ENCODE measurements at regions not wholly inside any gene's neighbourhood (a gene's known extent, or its start where the extent isn't known, plus 50 kb on each side); places are given as distances from the start of the nearest gene placed in this dataset.

- Histone ChIP-seq H3K4ac (ENCODE audit: low read depth, low read length) (no peak overlapping the region), H3K56ac (ENCODE audit: extremely low read depth, insufficient read depth, low read length) (no peak overlapping the region), H4K20me1 (ENCODE audit: insufficient read depth, low read length) (no peaks in the 10 kb centered on the region), H4K91ac (ENCODE audit: insufficient read depth, low read depth, low read length) (no peak overlapping the region), H2AK5ac (ENCODE audit: low read depth, low read length) (no peak overlapping the region), H2BK5ac (ENCODE audit: low read depth, low read length, poor library complexity, severe bottlenecking) (no peak overlapping the region), H3K14ac (replicated peaks; ENCODE audit: low read depth, low read length) (no peak overlapping the region), H4K5ac (ENCODE audit: low read depth, low read length) (no peak overlapping the region), H3K9me3 (ENCODE audit: control insufficient read depth, insufficient read depth, low read length) (peaks cover 4% of the 10 kb centered on the region), H3K23ac (ENCODE audit: low read depth, low read length) (no peak overlapping the region), H3K18ac (ENCODE audit: low read depth, low read length) (no peak overlapping the region), H3K9ac (ENCODE audit: low read depth, low read length) (no peak overlapping the region), H2AK9ac (replicated peaks; ENCODE audit: low read depth, low read length, poor library complexity) (no peak overlapping the region), H3K27ac (ENCODE audit: insufficient read depth, low read length) (no peak overlapping the region), H3K79me1 (ENCODE audit: low read depth in 1 of 2, low read length in 2 of 2) (no peaks in the 10 kb centered on the region), H4K8ac (ENCODE audit: low read depth in 2 of 2, low read length in 2 of 2) (no peak overlapping the region), H2BK20ac (ENCODE audit: low read depth, low read length) (no peak overlapping the region), H2BK120ac (ENCODE audit: low read depth, low read length) (no peak overlapping the region), H3K4me3 (ENCODE audit: insufficient read depth, low read depth, low read length) (no peak overlapping the region), H3K4me2 (ENCODE audit: low read depth, low read length) (no peak overlapping the region), H2AFZ (replicated peaks; ENCODE audit: low read length, poor library complexity) (no peak overlapping the region), H3K9me1 (ENCODE audit: insufficient read depth, low read length) (no peaks in the 10 kb centered on the region), H3K27me3 (ENCODE audit: control insufficient read depth, insufficient read depth, low read length) (no peaks in the 10 kb centered on the region), H3K4me1 (ENCODE audit: control insufficient read depth, insufficient read depth, low read length) (no peaks in the 10 kb centered on the region), H3K36me3 (ENCODE audit: control insufficient read depth, insufficient read depth, low read length) (no peaks in the 10 kb centered on the region), H2BK15ac (ENCODE audit: low read depth, low read length) (no peak overlapping the region)
- in situ Hi-C loops (cut with MboI; ENCODE audit: low sequenced_read_pairs) = no loop called here
- CTCF ChIA-PET = no interaction called here
- ATAC-seq (ENCODE audit: low read depth) (no peak), DNase-seq (no peak)
- no CpG with 5 or more reads among the region's 3 CpGs for WGBS, 2 experiments (ENCODE audit: extremely low coverage in 2 of 2, insufficient read length in 1 of 2)
- TF ChIP-seq NFE2L2 (IDR thresholded peaks at IDR 0.05; ENCODE audit: low read depth, low read length) (no peak), CEBPB (IDR thresholded peaks at IDR 0.05; ENCODE audit: low read depth, low read length) (no peak), USF2 (IDR thresholded peaks at IDR 0.05; ENCODE audit: low read depth, low read length) (no peak), RFX5 (IDR thresholded peaks at IDR 0.05; ENCODE audit: low read depth, low read length) (no peak), CHD1 (IDR thresholded peaks at IDR 0.05; ENCODE audit: low read depth, low read length) (no peak), MXI1 (IDR thresholded peaks at IDR 0.05; ENCODE audit: borderline replicate concordance, low read depth, low read length) (no peak), POLR2A (IDR thresholded peaks at IDR 0.05; ENCODE audit: low read depth, low read length) (no peak), FOS (IDR thresholded peaks at IDR 0.05; ENCODE audit: low read depth, low read length) (no peak), RCOR1 (IDR thresholded peaks at IDR 0.05; ENCODE audit: insufficient replicate concordance, low read length) (no peak), MAFK (IDR thresholded peaks at IDR 0.05; ENCODE audit: low read depth, low read length) (no peak), SMC3 (IDR thresholded peaks at IDR 0.05; ENCODE audit: low read depth, low read length) (no peak), BHLHE40 (IDR thresholded peaks at IDR 0.05; ENCODE audit: low read depth, low read length) (no peak)
- intact Hi-C loops (cut with micrococcal nuclease) = no loop called here
- POLR2A ChIA-PET (ENCODE audit: unreplicated experiment) = no interaction called here
- no TSS peak for BruUV-seq (replicated peaks)
- dilution Hi-C loops (cut with HindIII; ENCODE audit: low sequenced_read_pairs, unreplicated experiment) = no loop called here
Observed at GRCh38 chr10:107873007-107873406, 708.5 kb upstream of the SORCS1 start.

Measured in IMR-90 (cell line).